HG03280 (cell line): ENCODE measurements at regions not wholly inside any gene's neighbourhood (a gene's known extent, or its start where the extent isn't known, plus 50 kb on each side); places are given as distances from the start of the nearest gene placed in this dataset.
"Not testable (repeated sequence)": the region's sequence is repeated elsewhere in the genome, so short reads cannot be mapped to it uniquely, and the experiment has no call there.

Experiments used
- ATAC-seq: cut with Tn5 transposase; IDR thresholded peaks from one replicate; pipeline ENCODE4 v1.9.1; 2021; ENCODE audit warnings: mild to moderate bottlenecking, moderate library complexity; ENCODE audit not compliant: unreplicated experiment

DNA sequence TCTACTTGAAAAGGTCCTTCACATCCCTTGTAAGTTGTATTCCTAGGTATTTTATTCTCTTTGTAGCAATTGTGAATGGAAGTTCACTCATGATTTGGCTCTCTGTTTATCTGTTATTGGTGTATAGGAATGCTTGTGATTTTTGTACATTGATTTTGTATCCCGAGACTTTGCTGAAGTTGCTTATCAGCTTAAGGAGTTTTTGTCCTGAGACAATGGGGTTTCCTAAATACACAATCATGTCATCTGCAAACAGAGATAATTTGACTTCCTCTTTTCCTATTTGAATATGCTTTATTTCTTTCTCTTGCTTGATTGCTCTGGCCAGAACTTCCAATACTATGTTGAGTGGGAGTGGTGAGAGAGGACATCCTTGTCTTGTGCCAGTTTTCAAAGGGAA lies 69.8 kb upstream of the MYRIP start:
- not testable (repeated sequence) for ATAC-seq

DNA sequence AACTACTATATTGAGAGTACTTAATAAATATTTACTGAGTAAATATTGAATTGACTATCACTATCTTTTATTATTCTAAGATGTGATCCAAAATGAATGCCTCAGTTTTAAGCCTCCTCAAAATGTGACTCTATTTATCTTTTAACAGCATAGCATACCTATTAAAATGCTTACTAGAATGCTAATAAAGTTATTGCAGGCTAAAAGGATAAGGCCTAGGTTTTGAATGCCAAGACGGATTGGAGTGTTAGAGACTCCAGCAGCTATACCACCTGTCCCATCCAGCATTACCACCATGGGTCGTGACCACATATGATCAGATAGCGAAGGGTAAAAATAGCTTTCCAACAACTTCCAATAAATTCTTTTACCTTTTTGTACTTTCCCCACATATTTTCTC lies 64.7 kb upstream of the MYRIP start:
- ATAC-seq, result no peak

DNA sequence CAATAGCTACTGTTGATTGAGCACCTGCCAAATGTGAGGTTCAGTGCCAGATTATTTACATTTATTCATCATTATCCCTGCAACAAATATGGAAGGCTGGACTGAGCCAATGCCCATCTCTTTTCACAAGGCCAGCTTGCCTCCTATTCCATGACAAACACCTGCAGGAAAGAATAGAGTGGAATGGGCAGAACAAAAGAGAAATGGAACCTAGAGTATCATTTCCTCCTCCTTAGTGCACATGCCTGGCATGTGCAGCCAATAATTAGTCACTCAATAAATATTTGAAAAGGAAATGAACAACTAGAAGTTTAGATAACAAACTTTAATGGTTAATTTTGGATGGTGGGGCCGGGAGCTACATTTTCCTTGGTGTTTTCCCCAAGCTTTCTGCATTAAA lies 61.4 kb upstream of the MYRIP start:
- ATAC-seq, result no peak

DNA sequence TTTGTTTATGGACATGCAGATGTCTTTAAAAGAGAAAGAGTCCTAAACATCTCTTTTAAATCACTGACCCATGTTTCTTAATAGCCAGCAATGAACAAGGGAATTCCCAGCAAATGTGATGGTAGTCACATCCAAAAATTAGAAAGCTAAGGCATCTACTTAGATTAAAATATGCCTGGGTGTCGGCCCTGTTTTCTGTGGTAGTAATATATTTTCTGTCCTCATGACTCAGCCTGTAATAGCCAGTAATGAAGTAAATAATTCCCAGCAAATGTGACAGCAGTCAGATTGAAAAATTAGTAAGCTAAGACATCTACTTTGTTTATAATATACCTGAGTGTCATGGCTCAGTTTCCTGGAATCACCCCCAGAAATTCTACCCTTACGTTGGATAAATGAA lies 60.6 kb upstream of the MYRIP start:
- ATAC-seq, result no peak

DNA sequence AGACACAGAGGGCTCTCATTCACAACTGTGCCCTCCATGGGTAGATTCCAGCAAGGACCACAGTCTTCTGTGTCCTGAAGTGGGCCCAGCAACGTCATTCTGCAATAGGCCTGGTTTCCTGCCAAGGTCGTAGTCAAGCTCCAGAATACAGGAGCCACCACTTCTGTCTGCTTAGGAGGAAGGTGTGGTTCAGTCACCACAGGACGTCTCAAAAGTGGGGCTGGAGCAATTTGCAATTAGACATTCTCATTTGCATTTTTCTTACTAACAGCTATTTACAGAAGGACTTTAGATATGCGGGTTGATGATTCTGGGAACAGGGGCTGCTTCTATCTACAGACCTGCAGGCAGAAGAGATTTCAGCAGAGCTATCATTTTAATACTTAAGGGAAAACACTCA lies 58.7 kb upstream of the MYRIP start:
- ATAC-seq, result no peak

DNA sequence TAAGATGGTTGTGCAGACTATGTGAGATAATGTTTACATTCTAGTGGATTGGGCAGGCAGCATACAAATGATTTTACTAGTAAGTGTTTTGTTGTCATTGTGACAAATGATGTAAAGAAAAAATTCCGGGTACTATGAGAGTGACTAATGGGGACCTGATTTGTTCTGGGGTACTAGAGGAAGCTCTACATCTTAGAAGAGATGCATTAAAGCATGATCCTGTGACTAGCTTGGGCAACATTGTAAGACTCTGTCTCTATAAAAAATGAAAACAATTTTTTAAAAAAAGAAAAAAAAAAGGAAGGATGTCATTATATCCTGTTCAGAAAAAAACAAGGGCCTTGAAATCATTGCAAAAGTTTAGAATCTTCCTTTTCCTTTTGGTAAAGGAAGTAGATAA lies 58.1 kb upstream of the MYRIP start:
- no peak for ATAC-seq

DNA sequence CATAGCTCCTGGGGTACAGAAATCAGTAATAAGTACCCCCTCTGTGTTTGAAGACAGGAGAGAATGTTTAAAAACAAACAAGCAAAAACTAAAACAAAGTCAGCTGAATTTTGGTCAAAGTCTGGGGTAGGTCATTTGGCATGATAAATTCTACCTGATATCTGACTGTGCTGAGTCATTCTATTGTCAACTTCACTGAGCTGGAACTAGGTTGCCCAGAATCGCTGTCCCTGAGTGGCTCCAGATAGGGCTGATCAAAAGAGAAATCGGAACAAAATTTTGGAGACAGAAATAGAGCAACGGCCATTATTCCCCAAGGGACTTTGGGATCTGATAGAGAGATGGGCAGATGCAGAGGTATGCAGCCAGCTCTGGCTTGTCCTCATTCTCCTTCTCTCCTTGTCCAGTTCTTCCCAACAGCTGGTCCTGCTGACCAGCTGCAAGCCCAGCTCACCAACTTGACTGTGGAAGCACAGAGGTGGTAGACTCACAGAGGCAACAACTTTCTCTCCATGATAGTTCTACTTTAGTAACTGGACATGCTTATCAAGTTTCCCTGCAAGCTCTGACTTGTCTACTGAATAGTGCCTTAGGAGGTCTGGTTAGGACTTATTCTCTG lies 57.3 kb upstream of the MYRIP start:
- no peak for ATAC-seq

DNA sequence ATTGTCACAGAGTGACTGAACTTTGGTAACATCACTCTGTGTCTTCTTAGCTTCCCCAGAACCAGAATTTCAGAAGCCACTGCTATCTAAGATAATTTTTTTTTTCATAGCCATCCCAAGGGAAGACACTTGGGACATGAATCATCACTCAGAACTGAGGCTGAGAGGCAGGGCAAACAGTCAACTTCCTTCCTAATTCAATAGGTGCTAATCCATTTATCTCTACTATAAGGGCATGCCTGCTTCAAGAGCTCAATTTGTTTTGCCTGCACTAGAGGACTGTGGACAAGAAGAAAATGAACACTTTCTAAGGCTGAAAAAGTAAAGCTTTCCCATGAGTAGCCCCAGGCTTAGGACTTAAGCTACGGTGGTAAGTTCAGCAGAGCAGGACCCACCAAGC lies 56.7 kb upstream of the MYRIP start:
- ATAC-seq, result no peak

DNA sequence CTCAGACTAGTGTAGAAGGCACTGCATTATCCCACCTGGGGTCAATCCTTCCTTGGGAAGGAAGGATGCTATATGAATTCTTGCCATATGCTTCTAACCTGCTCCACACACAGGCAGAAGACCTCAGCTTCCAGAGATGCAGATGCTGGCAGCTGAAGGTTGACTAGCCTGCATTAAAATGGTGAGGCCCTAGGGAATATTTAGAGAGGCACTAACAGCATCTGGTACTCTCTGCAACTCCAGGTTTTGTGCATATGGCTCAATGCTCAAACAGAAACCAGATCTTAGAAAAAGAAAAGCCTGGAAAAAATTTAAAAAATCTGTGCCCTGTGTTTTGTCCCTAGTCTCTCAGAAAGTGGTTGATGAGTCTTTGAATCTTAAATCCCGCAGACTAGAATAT lies 56.0 kb upstream of the MYRIP start:
- no peak for ATAC-seq

DNA sequence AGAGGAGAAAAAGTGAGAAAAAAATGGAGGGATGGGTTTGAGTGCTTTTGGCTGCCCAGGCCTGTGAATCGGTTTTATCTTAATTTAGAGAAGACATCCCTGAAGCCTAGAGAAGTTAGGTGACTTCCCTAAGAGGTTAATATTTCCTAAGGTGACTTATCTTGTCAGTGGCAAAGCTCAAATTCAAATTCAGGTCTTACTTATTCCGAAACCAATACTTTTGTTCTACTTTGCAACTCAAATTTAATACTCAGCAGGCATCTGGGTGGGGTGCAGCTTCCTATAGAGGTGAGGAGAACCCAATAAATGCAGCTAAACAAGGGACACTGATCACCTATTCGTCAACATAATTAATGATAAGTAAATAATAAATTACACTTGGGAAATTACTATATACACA lies 54.9 kb upstream of the MYRIP start:
- ATAC-seq, result peak; percentile 57

DNA sequence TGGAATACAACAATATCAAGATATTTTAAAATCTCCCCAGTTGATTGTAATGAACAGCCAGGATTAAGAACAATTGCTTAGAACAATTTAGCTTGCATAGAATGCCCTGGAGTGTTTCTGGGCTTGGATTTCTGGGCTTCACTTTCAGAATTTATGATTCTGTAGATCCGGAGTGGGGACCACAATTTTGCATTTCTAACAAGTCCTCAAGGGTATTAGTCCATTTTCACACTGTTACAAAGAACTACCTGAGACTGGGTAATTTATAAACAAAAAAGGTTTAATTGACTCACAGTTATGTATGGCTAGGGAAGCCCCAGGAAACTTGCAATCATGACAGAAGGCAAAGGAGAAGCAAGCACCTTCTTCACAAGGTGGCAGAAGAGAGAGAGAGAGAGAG lies 54.3 kb upstream of the MYRIP start:
- ATAC-seq, result no peak

DNA sequence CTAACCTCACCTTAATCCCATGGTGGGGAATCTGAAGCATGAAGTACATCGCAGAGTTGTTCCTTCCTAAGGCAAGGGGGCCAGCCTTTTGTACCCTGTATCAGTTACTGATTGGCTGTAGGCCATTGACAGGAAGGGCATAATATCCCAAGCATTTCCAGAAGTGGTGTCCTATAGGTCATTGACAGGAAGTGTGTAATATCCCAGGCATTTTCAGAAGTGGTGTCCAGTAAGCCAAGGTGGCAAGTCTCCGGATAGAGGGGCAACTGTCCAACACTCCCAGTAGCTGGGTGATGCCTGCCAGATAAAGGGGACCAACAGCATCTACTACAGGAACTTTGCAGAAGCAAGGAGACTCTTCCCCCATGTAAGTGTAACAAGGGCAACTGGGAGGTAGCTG lies 52.1 kb upstream of the MYRIP start:
- ATAC-seq, result no peak
